ENCODE measurements at regions not wholly inside any gene's neighbourhood (a gene's known extent, or its start where the extent isn't known, plus 50 kb on each side); places are given as distances from the start of the nearest gene placed in this dataset.
A peak's percentile ranks its signal among the peaks of the same experiment; 100 is the strongest.

DNA sequence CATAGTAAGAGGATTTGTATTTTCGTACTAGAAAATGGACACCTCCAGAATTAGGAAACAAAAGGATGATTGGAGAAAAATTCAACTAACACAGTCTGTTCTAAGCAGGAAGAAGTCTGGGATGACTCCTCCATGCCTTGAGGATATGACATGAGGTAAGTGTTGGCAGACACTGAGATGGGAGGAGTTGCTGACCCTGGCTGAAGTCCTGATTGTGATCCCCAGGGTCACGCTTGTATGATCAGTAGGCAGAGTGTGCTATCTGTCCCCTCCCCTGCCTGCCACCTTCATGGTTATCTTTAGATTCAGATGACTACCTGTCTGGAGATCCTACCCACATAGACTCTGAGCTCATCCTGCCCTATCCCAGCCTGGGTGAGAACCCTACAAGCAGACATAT, 249.1 kb downstream of the C1orf94 start:
- Histone ChIP-seq H3K4me1 (no peaks in the 10 kb centered on the region), H3K36me3 (no peaks in the 10 kb centered on the region), H3K9me3 (no peaks in the 10 kb centered on the region), H3K27ac (no peak overlapping the region), H3K27me3 (peaks cover 0 to 19% (median 10%) of the 10 kb centered on the region in 7 donors), H3K4me3 (no peak overlapping the region)
- no peak for DNase-seq
- no peak for ATAC-seq
- intact Hi-C loops (cut with DNase I): no loop called here
- WGBS, 2 donors: 23 to 39% methylated on average over 2 of the region's 2 CpGs
- TF ChIP-seq CTCF (IDR thresholded peaks at IDR 0.05): no peak

DNA sequence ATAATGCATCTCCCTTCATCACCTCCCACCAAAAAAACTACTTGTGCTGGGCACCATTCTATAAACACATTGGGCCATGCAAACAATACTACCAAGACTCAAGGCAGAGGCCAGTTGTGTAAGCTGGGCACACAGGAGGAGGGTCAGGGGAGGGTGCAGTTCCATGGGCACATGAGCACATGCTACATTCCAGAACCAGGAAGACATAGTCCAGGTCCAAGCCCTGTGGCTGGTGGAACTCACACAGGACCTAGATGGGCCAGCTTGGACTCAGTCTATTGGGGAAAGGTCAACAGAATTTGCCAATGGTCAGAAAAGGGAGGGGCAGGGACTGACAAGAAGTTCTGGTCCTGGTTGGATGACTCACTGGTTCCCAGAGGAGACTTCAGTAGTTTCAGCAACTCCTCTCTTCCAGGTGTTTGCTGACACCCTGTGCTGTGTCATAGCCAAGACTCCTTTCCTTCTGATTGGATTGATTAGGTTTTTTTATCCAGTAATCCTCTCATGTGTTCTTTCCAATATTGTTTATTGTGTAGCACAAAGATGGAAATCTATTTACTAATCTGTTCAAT, 249.7 kb downstream of the C1orf94 start:
- peaks cover 0 to 17% (median 10%) of the 10 kb centered on the region in 7 donors for H3K27me3 ChIP-seq
- peak in 1 of 8 donors; percentile 41 for ATAC-seq
- H3K27ac ChIP-seq: no peak overlapping the region
- H3K9me3 ChIP-seq: no peaks in the 10 kb centered on the region
- no peaks in the 10 kb centered on the region for H3K4me1 ChIP-seq
- TF ChIP-seq CTCF (IDR thresholded peaks at IDR 0.05): no peak
- no peak for DNase-seq
- H3K36me3 ChIP-seq: no peaks in the 10 kb centered on the region
- intact Hi-C loops (cut with DNase I): no loop called here
- no peak overlapping the region for H3K4me3 ChIP-seq

DNA sequence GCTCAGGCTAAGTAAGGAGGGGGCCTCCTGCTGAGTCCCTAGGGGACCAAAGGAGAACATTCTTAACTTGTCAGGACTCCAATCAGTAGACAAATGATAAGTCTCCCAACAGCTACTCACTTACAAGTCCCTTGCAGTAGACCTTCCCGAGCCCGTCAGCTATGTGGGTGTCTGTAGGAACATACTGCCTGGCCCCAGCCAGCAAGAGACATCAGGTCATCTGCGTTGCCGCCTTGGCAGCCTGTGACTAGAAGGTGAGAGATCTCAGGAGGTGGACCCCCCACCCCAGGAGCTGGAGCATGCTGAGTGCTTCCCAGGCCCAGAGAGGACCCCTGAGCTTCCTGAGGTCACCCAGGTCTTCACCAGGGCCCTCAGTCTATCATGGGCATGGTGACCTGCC, 250.5 kb downstream of the C1orf94 start:
- intact Hi-C loops (cut with DNase I): no loop called here
- 78 to 88% methylated on average over 4 of the region's 4 CpGs for WGBS, 2 donors
- peaks cover 0 to 13% (median 9%) of the 10 kb centered on the region in 7 donors for H3K27me3 ChIP-seq
- H3K4me1 ChIP-seq: no peaks in the 10 kb centered on the region
- no peak overlapping the region for H3K4me3 ChIP-seq
- no peak for DNase-seq
- no peaks in the 10 kb centered on the region for H3K9me3 ChIP-seq
- H3K36me3 ChIP-seq: no peaks in the 10 kb centered on the region
- H3K27ac ChIP-seq: no peak overlapping the region
- ATAC-seq: no peak
- no peak for TF ChIP-seq CTCF (IDR thresholded peaks at IDR 0.05)

GRCh38 chr1:34433099-34433498, 256.4 kb downstream of the C1orf94 start:
- no peak for ATAC-seq
- Histone ChIP-seq H3K9me3 (no peaks in the 10 kb centered on the region), H3K36me3 (no peaks in the 10 kb centered on the region), H3K27ac (no peak overlapping the region), H3K4me3 (no peak overlapping the region), H3K27me3 (peaks cover 0 to 24% (median 5%) of the 10 kb centered on the region in 7 donors), H3K4me1 (no peaks in the 10 kb centered on the region)
- DNase-seq: no peak
- intact Hi-C loops (cut with DNase I): no loop called here
- no peak for TF ChIP-seq CTCF (IDR thresholded peaks at IDR 0.05)
- 74 to 78% methylated on average over 5 of the region's 5 CpGs for WGBS, 2 donors
